ENCODE measurements at regions not wholly inside any gene's neighbourhood (a gene's known extent, or its start where the extent isn't known, plus 50 kb on each side); places are given as distances from the start of the nearest gene placed in this dataset.

DNA sequence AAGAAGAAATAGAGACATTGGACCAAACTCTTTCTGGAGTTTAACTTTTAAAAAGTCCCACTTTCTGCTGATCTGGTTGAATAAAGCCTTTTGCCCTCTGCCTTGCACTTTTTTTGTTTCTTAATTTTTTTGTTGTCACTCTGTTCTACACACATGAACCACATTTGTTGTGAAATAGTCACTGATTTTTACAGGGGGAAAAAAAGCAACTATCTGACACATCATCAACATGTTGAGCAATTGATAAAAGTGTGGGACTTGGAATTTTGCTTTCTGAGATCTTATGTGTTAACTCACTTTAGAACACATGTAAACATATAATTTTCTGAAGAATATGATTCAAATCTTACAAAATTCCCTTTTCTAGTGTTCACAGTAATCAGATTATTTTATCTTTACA is 414.8 kb upstream of the FIGN start:
- Histone ChIP-seq H3K9ac (ENCODE audit: low read depth, low read length, poor library complexity) (no peak overlapping the region), H3K9me3 (replicated peaks in 1 of 2; ENCODE audit: control insufficient read depth in 2 of 2, insufficient read depth in 1 of 2, low read depth in 1 of 2, low read length in 2 of 2) (no peaks in the 10 kb centered on the region), H4K91ac (ENCODE audit: low read depth, low read length, poor library complexity) (no peak overlapping the region), H3K4me1 (ENCODE audit: control insufficient read depth in 2 of 2, insufficient read depth in 1 of 2, low read depth in 1 of 2, low read length in 2 of 2) (no peaks in the 10 kb centered on the region), H3K18ac (ENCODE audit: low read length) (no peak overlapping the region), H3K4me3 (ENCODE audit: low read length in 2 of 2) (no peak overlapping the region), H3K79me1 (ENCODE audit: low read depth, low read length) (no peaks in the 10 kb centered on the region), H3K4ac (ENCODE audit: low read length) (no peak overlapping the region), H2BK5ac (ENCODE audit: low read length) (no peak overlapping the region), H2BK15ac (ENCODE audit: low read length) (no peak overlapping the region), H2AFZ (ENCODE audit: low read length) (peak overlapping the region; percentile 23), H3K4me2 (ENCODE audit: insufficient read depth, low read length, poor library complexity, severe bottlenecking) (no peak overlapping the region), H3K23ac (ENCODE audit: low read depth, low read length, poor library complexity) (no peak overlapping the region), H3K36me3 (replicated peaks in 1 of 2; ENCODE audit: control insufficient read depth in 2 of 2, insufficient read depth in 2 of 2, low read length in 2 of 2) (no peaks in the 10 kb centered on the region), H3K27me3 (ENCODE audit: control insufficient read depth in 3 of 3, insufficient read depth in 3 of 3, low read depth in 1 of 3, low read length in 3 of 3) (no peaks in the 10 kb centered on the region), H3K14ac (ENCODE audit: low read length) (no peak overlapping the region), H4K8ac (ENCODE audit: low read depth, low read length) (no peak overlapping the region), H2BK12ac (ENCODE audit: low read length) (no peak overlapping the region), H2BK120ac (ENCODE audit: low read depth, low read length) (no peak overlapping the region), H2AK5ac (ENCODE audit: low read depth, low read length) (no peak overlapping the region), H3K27ac (replicated peaks; ENCODE audit: low read length) (no peak overlapping the region)
- DNase-seq (ENCODE audit: low spot score) = no peak

DNA sequence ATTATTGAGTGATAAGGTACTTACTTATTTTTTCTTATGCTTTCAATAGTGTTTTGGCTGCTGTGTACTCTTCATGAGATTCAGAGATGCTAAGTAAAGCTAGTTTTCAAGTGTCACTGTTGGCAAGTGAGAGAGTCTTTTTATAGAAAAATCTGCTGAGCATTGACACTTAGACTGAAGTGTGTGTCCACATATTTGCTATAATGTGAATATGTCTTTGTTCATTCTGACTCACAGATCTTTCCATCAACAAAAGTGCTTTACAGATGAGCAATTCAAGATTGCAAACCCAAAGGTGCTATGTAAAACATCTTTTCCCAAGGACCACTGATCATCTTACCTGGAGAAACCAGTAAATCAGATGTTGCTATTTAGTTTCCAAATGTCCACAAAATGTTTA is 410.6 kb upstream of the FIGN start:
- no peak overlapping the region for H2BK12ac ChIP-seq (ENCODE audit: low read length)
- no peak overlapping the region for H2BK120ac ChIP-seq (ENCODE audit: low read depth, low read length)
- no peak overlapping the region for H3K9ac ChIP-seq (ENCODE audit: low read depth, low read length, poor library complexity)
- no peak overlapping the region for H2BK5ac ChIP-seq (ENCODE audit: low read length)
- H2AK5ac ChIP-seq (ENCODE audit: low read depth, low read length) = no peak overlapping the region
- no peak overlapping the region for H3K4me2 ChIP-seq (ENCODE audit: insufficient read depth, low read length, poor library complexity, severe bottlenecking)
- H4K91ac ChIP-seq (ENCODE audit: low read depth, low read length, poor library complexity) = no peak overlapping the region
- no peak overlapping the region for H3K4ac ChIP-seq (ENCODE audit: low read length)
- H3K4me1 ChIP-seq (ENCODE audit: control insufficient read depth in 2 of 2, insufficient read depth in 1 of 2, low read depth in 1 of 2, low read length in 2 of 2) = no peaks in the 10 kb centered on the region
- no peak overlapping the region for H3K4me3 ChIP-seq (ENCODE audit: low read length in 2 of 2)
- no peak overlapping the region for H2AFZ ChIP-seq (ENCODE audit: low read length)
- H3K14ac ChIP-seq (ENCODE audit: low read length) = no peak overlapping the region
- H3K23ac ChIP-seq (ENCODE audit: low read depth, low read length, poor library complexity) = no peak overlapping the region
- no peak overlapping the region for H4K8ac ChIP-seq (ENCODE audit: low read depth, low read length)
- H3K27me3 ChIP-seq (ENCODE audit: control insufficient read depth in 3 of 3, insufficient read depth in 3 of 3, low read depth in 1 of 3, low read length in 3 of 3) = no peaks in the 10 kb centered on the region
- DNase-seq (ENCODE audit: low spot score) = no peak
- no peaks in the 10 kb centered on the region for H3K79me1 ChIP-seq (ENCODE audit: low read depth, low read length)
- H3K27ac ChIP-seq (replicated peaks; ENCODE audit: low read length) = no peak overlapping the region
- H3K18ac ChIP-seq (ENCODE audit: low read length) = no peak overlapping the region
- no peaks in the 10 kb centered on the region for H3K9me3 ChIP-seq (replicated peaks in 1 of 2; ENCODE audit: control insufficient read depth in 2 of 2, insufficient read depth in 1 of 2, low read depth in 1 of 2, low read length in 2 of 2)
- no peaks in the 10 kb centered on the region for H3K36me3 ChIP-seq (replicated peaks in 1 of 2; ENCODE audit: control insufficient read depth in 2 of 2, insufficient read depth in 2 of 2, low read length in 2 of 2)
- no peak overlapping the region for H2BK15ac ChIP-seq (ENCODE audit: low read length)

DNA sequence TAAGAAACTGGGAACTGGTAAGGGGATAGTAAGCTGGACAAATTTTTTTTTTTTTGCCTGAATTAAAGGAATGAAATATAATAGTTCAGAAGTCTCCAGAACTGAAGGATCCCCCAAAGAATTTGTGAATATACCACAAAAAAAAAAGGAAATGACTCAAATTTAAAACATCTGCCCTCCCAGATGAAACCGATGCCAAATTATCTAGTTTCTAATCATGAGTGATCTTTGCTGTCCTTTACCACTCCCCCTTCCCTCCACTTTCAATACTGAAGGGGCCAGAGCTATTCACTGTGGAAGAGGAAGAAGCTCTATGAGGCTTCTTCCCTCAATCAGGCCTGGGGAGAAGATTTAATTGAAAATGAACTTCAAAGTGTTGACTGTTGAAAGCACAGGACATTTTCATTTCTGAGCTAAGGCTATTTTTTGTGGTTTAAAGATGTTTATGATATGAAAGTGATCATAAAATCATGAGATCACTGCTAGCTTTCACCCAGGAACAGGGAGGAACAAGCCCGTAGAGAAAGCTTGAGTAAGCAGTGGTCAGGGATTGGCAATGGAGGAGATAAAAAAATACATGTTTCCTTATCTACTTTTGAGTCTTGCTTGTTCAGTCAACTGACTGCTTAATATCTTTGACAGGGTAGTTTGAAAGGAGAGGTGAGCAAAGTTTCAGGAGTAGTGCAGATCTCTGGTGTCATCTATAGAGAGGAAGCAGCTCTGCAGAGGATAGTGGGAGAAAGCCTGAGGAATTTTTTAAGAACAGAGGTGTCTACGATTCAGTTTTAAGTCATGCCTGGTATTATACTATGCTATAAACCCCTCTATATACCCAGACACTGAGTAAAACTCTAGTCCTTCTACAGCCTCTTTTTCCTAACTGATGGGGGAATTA is 409.5 kb upstream of the FIGN start:
- no CpG with 5 or more reads among the region's 3 CpGs for WGBS, 2 donors (ENCODE audit: extremely low coverage in 2 of 2, insufficient read length in 2 of 2, insufficient replicate concordance in 1 of 2)
- Histone ChIP-seq H3K23ac (ENCODE audit: low read depth, low read length, poor library complexity) (no peak overlapping the region), H2AFZ (ENCODE audit: low read length) (no peak overlapping the region), H3K9ac (ENCODE audit: low read depth, low read length, poor library complexity) (no peak overlapping the region), H3K4ac (ENCODE audit: low read length) (no peak overlapping the region), H2BK5ac (ENCODE audit: low read length) (no peak overlapping the region), H3K27me3 (ENCODE audit: control insufficient read depth in 3 of 3, insufficient read depth in 3 of 3, low read depth in 1 of 3, low read length in 3 of 3) (no peaks in the 10 kb centered on the region), H3K4me2 (ENCODE audit: insufficient read depth, low read length, poor library complexity, severe bottlenecking) (no peak overlapping the region), H3K18ac (ENCODE audit: low read length) (no peak overlapping the region), H2BK120ac (ENCODE audit: low read depth, low read length) (no peak overlapping the region), H3K36me3 (replicated peaks in 1 of 2; ENCODE audit: control insufficient read depth in 2 of 2, insufficient read depth in 2 of 2, low read length in 2 of 2) (no peaks in the 10 kb centered on the region), H3K9me3 (replicated peaks in 1 of 2; ENCODE audit: control insufficient read depth in 2 of 2, insufficient read depth in 1 of 2, low read depth in 1 of 2, low read length in 2 of 2) (no peaks in the 10 kb centered on the region), H4K8ac (ENCODE audit: low read depth, low read length) (no peak overlapping the region), H4K91ac (ENCODE audit: low read depth, low read length, poor library complexity) (no peak overlapping the region), H3K14ac (ENCODE audit: low read length) (no peak overlapping the region), H2BK15ac (ENCODE audit: low read length) (no peak overlapping the region), H3K4me1 (ENCODE audit: control insufficient read depth in 2 of 2, insufficient read depth in 1 of 2, low read depth in 1 of 2, low read length in 2 of 2) (no peaks in the 10 kb centered on the region), H2AK5ac (ENCODE audit: low read depth, low read length) (no peak overlapping the region), H3K79me1 (ENCODE audit: low read depth, low read length) (no peaks in the 10 kb centered on the region), H2BK12ac (ENCODE audit: low read length) (no peak overlapping the region), H3K4me3 (ENCODE audit: low read length in 2 of 2) (no peak overlapping the region), H3K27ac (replicated peaks; ENCODE audit: low read length) (no peak overlapping the region)
- no peak for DNase-seq (ENCODE audit: low spot score)

DNA sequence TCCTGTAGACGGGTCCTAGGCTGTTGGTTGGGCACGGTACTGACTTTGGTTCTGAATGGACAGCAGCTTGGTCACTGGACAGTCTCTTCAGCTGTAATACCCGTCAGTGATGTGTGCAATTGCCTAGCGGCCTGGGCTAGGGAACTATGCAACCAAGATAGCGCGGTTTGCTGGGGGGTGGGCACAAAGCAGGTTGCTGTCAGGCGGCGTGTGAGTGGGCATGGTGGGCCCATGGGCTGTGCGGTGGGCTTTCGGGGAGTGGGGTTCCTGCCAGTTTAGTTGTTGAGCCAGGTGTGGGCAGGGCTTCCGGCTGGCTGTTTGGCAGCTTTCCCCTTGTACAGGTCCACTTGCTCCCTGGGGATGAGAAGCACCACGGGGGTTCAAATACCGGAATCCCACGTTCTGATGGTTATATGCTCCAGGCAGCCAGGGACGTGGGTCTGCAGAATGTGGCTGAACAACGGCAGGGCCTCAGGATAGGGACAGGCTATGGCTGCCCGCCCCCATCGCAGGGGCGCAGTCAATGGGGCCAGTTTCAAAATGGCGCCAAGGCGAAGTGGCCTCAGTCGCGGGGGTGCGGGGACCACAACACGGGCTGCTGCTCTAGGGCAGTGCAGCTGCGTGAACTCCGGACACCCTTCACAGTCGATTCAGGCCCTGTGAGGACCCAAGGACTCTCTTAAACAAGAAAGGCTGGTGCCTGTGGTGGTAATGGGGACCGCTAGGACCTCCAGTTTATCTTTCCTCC is 407.5 kb upstream of the FIGN start:
- Histone ChIP-seq H3K23ac (ENCODE audit: low read depth, low read length, poor library complexity) (no peak overlapping the region), H4K91ac (ENCODE audit: low read depth, low read length, poor library complexity) (peak overlapping the region; percentile 57), H3K14ac (ENCODE audit: low read length) (no peak overlapping the region), H3K18ac (ENCODE audit: low read length) (peak overlapping the region; percentile 44), H2AFZ (ENCODE audit: low read length) (no peak overlapping the region), H3K27me3 (ENCODE audit: control insufficient read depth in 3 of 3, insufficient read depth in 3 of 3, low read depth in 1 of 3, low read length in 3 of 3) (no peaks in the 10 kb centered on the region), H3K4ac (ENCODE audit: low read length) (no peak overlapping the region), H2BK5ac (ENCODE audit: low read length) (no peak overlapping the region), H3K36me3 (replicated peaks in 1 of 2; ENCODE audit: control insufficient read depth in 2 of 2, insufficient read depth in 2 of 2, low read length in 2 of 2) (no peaks in the 10 kb centered on the region), H3K27ac (replicated peaks; ENCODE audit: low read length) (no peak overlapping the region), H2BK15ac (ENCODE audit: low read length) (no peak overlapping the region), H4K8ac (ENCODE audit: low read depth, low read length) (no peak overlapping the region), H3K9me3 (replicated peaks in 1 of 2; ENCODE audit: control insufficient read depth in 2 of 2, insufficient read depth in 1 of 2, low read depth in 1 of 2, low read length in 2 of 2) (no peaks in the 10 kb centered on the region), H2BK120ac (ENCODE audit: low read depth, low read length) (no peak overlapping the region), H3K4me2 (ENCODE audit: insufficient read depth, low read length, poor library complexity, severe bottlenecking) (no peak overlapping the region), H3K4me3 (ENCODE audit: low read length in 2 of 2) (no peak overlapping the region), H3K9ac (ENCODE audit: low read depth, low read length, poor library complexity) (no peak overlapping the region), H3K4me1 (ENCODE audit: control insufficient read depth in 2 of 2, insufficient read depth in 1 of 2, low read depth in 1 of 2, low read length in 2 of 2) (no peaks in the 10 kb centered on the region), H2BK12ac (ENCODE audit: low read length) (no peak overlapping the region), H3K79me1 (ENCODE audit: low read depth, low read length) (no peaks in the 10 kb centered on the region), H2AK5ac (ENCODE audit: low read depth, low read length) (peak overlapping the region; percentile 44)
- no CpG with 5 or more reads among the region's 29 CpGs for WGBS, 2 donors (ENCODE audit: extremely low coverage in 2 of 2, insufficient read length in 2 of 2, insufficient replicate concordance in 1 of 2)
- no peak for DNase-seq (ENCODE audit: low spot score)

Measured in neuronal stem cell (in vitro differentiated cells).